ENCODE measurements at regions not wholly inside any gene's neighbourhood (a gene's known extent, or its start where the extent isn't known, plus 50 kb on each side); places are given as distances from the start of the nearest gene placed in this dataset.

GRCh38 chr1:229089586-229090208 lies 181.2 kb upstream of the RAB4A start:
- TF ChIP-seq, protein P1, sequence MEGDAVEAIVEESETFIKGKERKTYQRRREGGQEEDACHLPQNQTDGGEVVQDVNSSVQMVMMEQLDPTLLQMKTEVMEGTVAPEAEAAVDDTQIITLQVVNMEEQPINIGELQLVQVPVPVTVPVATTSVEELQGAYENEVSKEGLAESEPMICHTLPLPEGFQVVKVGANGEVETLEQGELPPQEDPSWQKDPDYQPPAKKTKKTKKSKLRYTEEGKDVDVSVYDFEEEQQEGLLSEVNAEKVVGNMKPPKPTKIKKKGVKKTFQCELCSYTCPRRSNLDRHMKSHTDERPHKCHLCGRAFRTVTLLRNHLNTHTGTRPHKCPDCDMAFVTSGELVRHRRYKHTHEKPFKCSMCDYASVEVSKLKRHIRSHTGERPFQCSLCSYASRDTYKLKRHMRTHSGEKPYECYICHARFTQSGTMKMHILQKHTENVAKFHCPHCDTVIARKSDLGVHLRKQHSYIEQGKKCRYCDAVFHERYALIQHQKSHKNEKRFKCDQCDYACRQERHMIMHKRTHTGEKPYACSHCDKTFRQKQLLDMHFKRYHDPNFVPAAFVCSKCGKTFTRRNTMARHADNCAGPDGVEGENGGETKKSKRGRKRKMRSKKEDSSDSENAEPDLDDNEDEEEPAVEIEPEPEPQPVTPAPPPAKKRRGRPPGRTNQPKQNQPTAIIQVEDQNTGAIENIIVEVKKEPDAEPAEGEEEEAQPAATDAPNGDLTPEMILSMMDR (IDR thresholded peaks at IDR 0.05; ENCODE audit: poor library complexity), result no peak
- TF ChIP-seq EZH2 (IDR thresholded peaks at IDR 0.05; ENCODE audit: borderline replicate concordance), result no peak
- TF ChIP-seq EZH2phosphoT487 (IDR thresholded peaks at IDR 0.05; ENCODE audit: low read depth, severe bottlenecking, unreplicated experiment), result no peak

Measured in hepatocyte (in vitro differentiated cells).